HG03442 (cell line): ENCODE measurements at regions not wholly inside any gene's neighbourhood (a gene's known extent, or its start where the extent isn't known, plus 50 kb on each side); places are given as distances from the start of the nearest gene placed in this dataset.

Experiments used
- ATAC-seq: cut with Tn5 transposase; IDR thresholded peaks from one replicate; pipeline ENCODE4 v1.9.1; 2021; ENCODE audit warnings: mild to moderate bottlenecking, moderate library complexity; ENCODE audit not compliant: unreplicated experiment

GRCh38 chr6:104579310-104579863, 280.3 kb downstream of the HACE1 start:
- no peak for ATAC-seq

GRCh38 chr6:104575536-104575935, 284.2 kb downstream of the HACE1 start:
- no peak for ATAC-seq

GRCh38 chr6:104574135-104574750, 285.5 kb downstream of the HACE1 start:
- no peak for ATAC-seq

GRCh38 chr6:104573350-104573749, 286.4 kb downstream of the HACE1 start:
- no peak for ATAC-seq

- ATAC-seq, result no peak
Observed at GRCh38 chr6:104572901-104573300, 286.8 kb downstream of the HACE1 start.

- no peak for ATAC-seq
Observed at GRCh38 chr6:104566411-104566810, 293.3 kb downstream of the HACE1 start.

GRCh38 chr6:104563306-104563705, 296.4 kb downstream of the HACE1 start:
- no peak for ATAC-seq

- no peak for ATAC-seq
Observed at GRCh38 chr6:104559435-104560202, 300.1 kb downstream of the HACE1 start.

- no peak for ATAC-seq
Observed at GRCh38 chr6:104558746-104559145, 301.0 kb downstream of the HACE1 start.

- no peak for ATAC-seq
Observed at GRCh38 chr6:104548297-104548696, 311.4 kb downstream of the HACE1 start.

GRCh38 chr6:104541411-104541810, 318.3 kb downstream of the HACE1 start:
- no peak for ATAC-seq

GRCh38 chr6:104540743-104541142, 319.0 kb downstream of the HACE1 start:
- no peak for ATAC-seq

GRCh38 chr6:104539173-104539572, 320.5 kb downstream of the HACE1 start:
- no peak for ATAC-seq

- ATAC-seq, result no peak
Observed at GRCh38 chr6:104537872-104538271, 321.8 kb downstream of the HACE1 start.

- no peak for ATAC-seq
Observed at GRCh38 chr6:104537180-104537579, 322.5 kb downstream of the HACE1 start.

GRCh38 chr6:104532462-104532861, 327.3 kb downstream of the HACE1 start:
- ATAC-seq, result no peak

- ATAC-seq, result no peak
Observed at GRCh38 chr6:104531646-104532045, 328.1 kb downstream of the HACE1 start.

GRCh38 chr6:104527761-104528415, 331.8 kb downstream of the HACE1 start:
- ATAC-seq, result peak; percentile 46

GRCh38 chr6:104527311-104527710, 332.4 kb downstream of the HACE1 start:
- no peak for ATAC-seq

GRCh38 chr6:104526376-104526775, 333.3 kb downstream of the HACE1 start:
- no peak for ATAC-seq

GRCh38 chr6:104525677-104526322, 333.9 kb downstream of the HACE1 start:
- ATAC-seq, result peak; percentile 98
